ENCODE measurements at regions not wholly inside any gene's neighbourhood (a gene's known extent, or its start where the extent isn't known, plus 50 kb on each side); places are given as distances from the start of the nearest gene placed in this dataset.
"Not testable (repeated sequence)": the region's sequence is repeated elsewhere in the genome, so short reads cannot be mapped to it uniquely, and the experiment has no call there.

GRCh38 chr9:73219985-73220626 lies 68.4 kb downstream of the ANXA1 start:
- peak in 1 of 2 donors; percentile 58 for DNase-seq

DNA sequence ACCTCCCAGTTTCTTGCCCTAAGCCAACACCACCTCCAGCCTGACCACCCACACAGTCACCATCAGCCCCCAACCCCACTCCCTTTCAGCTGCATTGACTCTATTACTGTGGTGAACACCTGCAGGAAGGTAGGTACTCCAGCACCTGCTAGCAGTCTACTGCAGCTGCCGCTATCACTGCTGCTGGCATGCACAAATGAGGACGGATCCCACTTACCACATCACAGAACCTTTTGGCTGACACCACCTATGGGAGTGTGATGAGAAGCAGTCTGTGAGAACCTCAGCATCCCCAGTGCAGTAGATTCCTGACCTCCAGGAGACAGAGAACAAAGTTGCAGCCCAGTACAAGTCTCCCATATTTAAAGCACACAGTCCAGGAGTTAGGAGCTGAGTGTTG lies 71.9 kb downstream of the ANXA1 start:
- DNase-seq: no peak

- no peak for DNase-seq
Observed at GRCh38 chr9:73229543-73229942, 77.9 kb downstream of the ANXA1 start.

GRCh38 chr9:73230251-73230650 lies 78.6 kb downstream of the ANXA1 start:
- no peak for DNase-seq

DNA sequence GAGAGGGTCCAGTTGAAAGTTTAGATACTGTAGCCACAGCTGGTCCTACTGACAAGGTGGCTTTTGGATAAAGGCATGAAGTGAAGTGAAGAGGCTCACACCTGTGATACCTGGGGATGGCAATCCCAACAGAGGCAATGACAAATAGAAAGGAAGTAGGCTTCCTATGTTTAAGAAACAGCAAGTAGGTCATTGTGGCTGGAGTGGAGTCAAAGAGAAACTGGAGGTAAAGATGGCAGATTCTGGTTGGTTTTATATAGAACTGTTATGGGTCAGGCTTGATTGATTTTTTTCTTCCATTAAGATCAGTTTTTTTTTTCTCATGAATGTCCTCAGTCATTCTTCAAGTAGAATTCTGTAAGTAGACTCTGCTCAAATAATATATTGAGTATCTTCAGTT lies 79.5 kb downstream of the ANXA1 start:
- DNase-seq: no peak

- DNase-seq: no peak
Observed at GRCh38 chr9:73233359-73234007, 81.8 kb downstream of the ANXA1 start.

- no peak for DNase-seq
Observed at GRCh38 chr9:73234008-73234360, 82.3 kb downstream of the ANXA1 start.

DNA sequence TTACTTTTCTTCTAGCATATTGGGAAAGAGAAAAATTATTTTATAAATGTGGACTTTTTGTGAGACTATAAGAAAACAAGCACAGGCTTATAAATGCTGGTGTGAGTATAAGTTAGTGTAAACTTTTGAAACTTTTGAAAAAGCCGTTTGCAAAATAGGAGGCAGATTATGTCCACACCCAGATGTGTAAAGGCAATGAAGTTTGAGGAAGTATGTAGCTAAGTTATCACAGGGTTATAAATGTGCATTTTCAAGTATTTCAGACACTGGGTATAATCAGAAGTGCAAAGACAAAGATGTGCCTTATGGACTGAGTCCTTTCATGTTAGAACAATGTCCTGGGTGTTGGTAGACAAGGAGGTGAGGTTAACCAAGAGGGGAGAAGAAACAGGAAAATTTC lies 85.5 kb downstream of the ANXA1 start:
- DNase-seq: no peak

- DNase-seq: no peak
Observed at GRCh38 chr9:73239570-73240265, 88.1 kb downstream of the ANXA1 start.

- no peak for DNase-seq
Observed at GRCh38 chr9:73243078-73243477, 91.4 kb downstream of the ANXA1 start.

DNA sequence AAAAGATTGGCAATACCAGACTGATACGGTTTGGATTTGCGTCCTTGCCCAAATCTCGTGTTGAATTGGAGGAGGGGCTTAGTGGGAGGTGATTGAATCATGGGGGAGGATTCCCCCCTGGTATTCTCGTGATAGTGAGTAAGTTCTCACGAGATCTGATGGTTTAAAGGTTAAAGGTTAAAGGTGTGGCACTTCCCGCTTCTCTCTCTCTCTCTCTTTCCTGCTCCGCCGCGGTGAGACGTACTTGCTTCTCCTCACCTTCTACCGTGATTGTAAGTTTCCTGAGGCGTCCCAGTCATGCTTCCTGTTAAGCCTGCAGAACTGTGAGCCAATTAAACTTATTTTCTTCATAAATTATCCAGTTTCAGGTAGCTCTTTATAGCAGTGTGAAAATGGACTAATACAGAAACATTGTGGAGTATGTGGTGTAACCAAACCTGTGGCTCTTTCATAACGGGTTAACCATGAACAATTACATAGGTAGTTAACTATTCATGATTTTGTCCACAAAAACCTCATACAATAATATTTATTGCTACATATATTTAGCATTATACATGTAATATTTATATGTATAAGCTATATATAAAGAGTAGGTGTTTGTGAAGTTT lies 107.5 kb downstream of the ANXA1 start:
- no peak for DNase-seq

DNA sequence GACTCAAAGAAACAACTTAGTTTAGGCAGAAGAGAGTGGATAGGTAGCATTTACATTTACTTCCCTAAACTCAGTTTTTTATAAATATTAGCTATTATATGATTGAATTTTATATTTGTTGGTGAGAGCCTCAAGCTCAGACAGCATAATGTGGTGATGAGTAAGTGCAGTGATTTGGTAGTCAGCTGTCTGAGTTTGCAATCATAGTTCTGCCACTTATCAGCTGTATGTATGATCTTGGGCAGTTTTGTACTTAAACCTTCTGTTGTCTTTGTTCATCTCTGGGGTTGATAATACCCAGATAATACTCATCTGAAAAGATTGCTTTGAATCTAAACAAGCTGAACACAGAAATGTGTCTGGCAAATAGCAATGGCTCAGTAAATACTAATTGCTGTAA lies 108.8 kb downstream of the ANXA1 start:
- no peak for DNase-seq

DNA sequence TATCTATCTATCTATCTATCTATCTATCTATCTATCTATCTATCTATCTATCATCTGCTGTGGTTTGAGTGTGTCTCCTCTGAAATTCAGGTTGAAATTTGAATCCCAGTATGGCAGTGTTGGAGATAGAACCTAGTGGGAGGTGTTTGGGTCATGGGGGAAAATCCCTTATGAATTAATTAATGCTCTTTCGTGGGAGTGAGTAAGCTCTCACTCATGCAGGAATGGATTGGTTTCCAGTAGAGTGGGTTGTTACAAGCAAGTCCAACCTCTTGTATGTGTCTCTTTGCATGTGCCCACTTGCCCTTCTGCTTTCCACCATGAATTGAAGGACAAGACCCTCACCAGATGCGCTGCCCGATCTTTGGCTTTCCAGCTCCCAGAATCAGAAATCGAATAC lies 113.0 kb downstream of the ANXA1 start:
- DNase-seq: no peak

DNA sequence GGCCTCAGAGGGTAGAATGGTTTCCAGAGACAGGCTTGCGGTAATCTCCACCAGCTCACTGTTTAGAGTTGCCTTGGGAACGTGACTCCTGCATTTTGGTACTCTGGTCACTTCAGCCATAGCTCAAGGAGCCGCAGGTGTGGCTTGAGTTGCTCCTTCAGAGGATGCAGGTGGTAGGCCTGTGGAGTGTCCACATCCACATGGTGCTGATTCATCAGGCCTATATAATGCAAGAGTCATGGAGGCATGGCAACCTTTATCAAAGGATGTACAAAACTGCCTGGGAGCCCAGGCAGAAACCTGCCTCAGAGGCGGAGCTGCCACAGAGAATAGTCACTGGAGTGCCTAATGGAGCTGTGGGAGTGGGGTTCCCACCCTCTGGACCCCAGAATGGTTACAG lies 114.2 kb downstream of the ANXA1 start:
- DNase-seq: no peak

DNA sequence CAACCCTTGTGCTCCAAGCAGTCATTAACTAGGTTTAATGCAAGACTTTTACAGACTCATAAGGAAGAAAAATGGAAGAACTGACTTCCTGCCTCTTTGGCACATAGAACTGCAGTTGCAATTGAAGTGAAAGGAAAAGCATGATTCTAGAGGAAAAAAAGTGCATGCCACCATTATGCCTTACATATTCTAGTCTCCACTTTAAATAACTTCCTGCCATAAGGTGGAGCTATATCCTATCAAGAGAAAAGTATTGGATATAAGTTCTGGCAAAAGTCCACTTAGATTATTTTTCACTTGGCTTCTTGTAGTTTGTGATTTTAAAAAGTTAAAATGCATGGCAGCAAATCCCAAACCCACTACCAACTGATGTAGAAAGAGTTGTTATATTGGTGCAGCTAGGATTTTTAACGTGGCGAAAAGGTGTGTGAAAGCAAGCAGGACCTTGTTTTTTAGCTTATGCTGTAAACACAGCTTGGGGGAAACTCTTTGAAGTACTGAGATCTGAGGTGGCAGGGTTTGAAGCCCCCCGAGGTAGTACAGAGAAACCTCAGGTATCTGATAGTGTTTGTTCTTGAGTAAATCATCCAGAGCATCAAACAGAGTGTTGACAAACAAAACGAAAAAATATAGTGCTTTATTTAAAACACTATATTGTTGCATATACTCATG lies 117.9 kb downstream of the ANXA1 start:
- no peak for DNase-seq

DNA sequence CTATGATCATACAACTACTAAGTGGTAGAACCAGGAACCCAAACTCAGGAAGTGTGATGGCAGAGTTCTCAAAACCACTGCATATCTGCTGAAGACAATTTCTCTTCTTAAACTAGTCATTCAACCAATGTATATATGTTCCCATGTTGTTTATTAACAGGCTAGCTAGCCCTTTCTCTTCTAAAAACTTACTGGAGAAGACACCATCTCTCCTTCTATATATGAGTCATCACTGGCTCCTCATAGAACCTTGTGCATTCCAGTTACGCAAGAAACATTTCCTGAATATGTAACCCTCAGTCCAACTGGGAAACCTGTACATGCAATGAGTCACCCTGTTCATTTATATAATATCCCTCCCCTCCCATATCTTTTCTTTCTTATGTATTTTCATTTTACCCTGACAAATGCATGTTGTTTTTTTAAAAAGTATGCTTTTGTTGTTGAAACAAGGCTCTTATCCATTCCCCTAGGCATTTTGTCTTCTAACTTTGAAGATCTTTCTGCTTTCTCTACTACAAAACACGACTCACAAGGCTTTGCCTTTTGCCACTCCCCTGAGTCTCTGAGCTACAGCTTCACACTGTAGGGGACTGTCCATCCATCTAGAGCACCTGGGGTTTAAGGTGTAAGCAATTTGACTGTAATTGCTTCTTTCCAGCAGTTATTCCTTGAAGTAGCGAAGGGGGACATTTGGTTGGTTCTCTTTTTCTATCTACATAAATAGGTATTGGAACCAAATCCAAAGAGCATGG lies 119.5 kb downstream of the ANXA1 start:
- DNase-seq: no peak

- DNase-seq: no peak
Observed at GRCh38 chr9:73280113-73280512, 128.4 kb downstream of the ANXA1 start.

GRCh38 chr9:73284377-73284776 lies 132.7 kb downstream of the ANXA1 start:
- DNase-seq: no peak

- no peak for DNase-seq
Observed at GRCh38 chr9:73294336-73294735, 142.7 kb downstream of the ANXA1 start.

DNA sequence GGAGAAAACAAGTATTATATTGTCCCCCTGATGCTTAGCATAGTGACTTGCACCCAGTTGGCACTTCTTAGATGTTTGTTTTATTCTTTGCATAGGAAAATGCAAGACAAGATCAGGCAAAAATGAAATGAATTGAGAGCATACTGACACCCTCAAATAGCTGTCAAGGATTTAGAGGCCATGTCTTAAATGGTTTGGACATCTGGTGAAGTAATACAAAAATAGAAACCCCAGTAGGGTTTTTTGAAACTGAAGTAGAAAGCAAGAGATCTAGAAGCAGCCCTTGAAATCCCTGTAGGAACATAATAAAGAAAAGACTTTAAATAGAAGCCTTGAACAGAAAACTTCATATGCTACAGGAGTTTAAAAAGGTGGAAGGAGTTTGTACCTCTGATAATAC lies 174.3 kb downstream of the ANXA1 start:
- DNase-seq: no peak

DNA sequence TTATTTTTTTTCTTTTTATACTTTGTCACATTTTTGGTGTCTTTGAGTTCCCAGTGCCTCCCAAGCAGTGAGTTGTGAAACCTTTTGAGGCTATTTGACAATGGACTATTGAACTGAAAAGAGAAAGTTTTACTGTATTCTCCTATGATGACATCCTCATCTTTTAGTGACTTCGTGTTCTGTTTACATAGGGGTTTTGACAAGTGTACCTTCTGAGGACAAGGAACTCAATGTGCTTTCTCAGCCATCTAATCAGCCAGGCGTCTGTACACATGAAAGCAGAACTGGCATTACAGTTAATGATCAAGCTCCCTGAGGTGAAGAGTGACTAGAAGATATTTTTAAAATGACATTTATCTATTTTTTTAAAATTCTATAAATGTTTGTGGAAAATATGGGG lies 175.5 kb downstream of the ANXA1 start:
- DNase-seq: no peak

DNA sequence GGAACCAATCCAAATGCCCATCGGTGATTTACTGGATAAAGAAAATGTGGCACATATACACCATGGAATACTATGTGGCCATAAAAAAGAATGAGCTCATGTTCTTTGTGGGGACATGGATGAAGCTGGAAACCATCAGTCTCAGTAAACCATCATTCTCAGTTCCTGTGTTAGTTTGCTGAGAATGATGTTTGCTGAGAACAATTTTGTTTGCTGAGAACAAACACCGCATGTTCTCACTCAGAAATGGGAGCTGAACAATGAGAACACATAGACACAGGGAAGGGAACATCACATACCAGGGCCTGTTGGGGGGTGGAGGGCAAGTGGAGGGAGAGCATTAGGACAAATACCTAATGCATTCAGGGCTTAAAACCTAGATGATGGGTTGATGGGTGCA lies 185.5 kb downstream of the ANXA1 start:
- not testable (repeated sequence) for DNase-seq

GRCh38 chr9:73344060-73344459 lies 192.4 kb downstream of the ANXA1 start:
- DNase-seq: no peak

All from CD4-positive, alpha-beta T cell treated with Interferon alpha-2 for 1 hour (primary cell).